ENCODE measurements at regions not wholly inside any gene's neighbourhood (a gene's known extent, or its start where the extent isn't known, plus 50 kb on each side); places are given as distances from the start of the nearest gene placed in this dataset.
"Not testable (repeated sequence)": the region's sequence is repeated elsewhere in the genome, so short reads cannot be mapped to it uniquely, and the experiment has no call there.

DNA sequence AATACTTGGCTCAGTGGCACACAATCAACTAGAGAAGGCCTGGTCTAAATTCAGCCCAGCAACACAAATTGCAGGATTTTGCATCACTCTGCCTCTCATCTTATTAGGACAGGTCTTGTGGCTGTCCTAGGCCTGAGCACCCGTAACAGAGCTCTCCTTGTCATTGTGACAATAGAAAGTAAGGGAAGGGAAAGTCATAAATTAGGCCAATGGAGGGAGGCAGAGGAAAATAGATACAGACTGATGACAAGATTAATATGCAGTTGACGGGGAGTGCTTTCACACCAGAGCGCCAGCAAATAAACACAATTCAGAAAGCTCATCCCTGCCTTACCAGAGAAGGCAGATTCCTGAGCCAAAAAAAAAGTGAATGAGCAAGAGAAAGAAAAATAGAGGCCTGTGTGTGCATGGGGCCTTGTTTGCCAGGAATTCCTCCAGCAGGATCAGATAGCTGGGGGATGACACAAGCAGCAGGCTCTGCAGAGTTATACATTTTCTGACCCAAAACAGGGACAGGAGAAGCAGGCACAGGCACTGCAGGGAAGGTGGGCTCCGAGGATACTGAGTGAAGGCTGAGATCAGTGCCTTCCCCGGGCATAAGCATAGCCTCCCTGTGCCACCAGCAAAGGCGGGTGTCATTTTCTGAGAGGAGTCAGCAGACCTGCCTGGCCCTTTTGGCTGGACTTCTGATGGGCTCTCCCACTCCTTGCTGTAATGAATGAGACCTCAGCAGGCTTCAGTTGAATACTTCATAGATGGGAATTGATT, 110.0 kb upstream of the SPAG17 start:
- H3K4me3 ChIP-seq, result no peak overlapping the region
- DNase-seq, result no peak
- H3K27ac ChIP-seq, result no peak overlapping the region
- TF ChIP-seq, protein P1, sequence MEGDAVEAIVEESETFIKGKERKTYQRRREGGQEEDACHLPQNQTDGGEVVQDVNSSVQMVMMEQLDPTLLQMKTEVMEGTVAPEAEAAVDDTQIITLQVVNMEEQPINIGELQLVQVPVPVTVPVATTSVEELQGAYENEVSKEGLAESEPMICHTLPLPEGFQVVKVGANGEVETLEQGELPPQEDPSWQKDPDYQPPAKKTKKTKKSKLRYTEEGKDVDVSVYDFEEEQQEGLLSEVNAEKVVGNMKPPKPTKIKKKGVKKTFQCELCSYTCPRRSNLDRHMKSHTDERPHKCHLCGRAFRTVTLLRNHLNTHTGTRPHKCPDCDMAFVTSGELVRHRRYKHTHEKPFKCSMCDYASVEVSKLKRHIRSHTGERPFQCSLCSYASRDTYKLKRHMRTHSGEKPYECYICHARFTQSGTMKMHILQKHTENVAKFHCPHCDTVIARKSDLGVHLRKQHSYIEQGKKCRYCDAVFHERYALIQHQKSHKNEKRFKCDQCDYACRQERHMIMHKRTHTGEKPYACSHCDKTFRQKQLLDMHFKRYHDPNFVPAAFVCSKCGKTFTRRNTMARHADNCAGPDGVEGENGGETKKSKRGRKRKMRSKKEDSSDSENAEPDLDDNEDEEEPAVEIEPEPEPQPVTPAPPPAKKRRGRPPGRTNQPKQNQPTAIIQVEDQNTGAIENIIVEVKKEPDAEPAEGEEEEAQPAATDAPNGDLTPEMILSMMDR (IDR thresholded peaks at IDR 0.05), result no peak
- no peak for ATAC-seq
- H3K27me3 ChIP-seq (ENCODE audit: low read depth), result no peaks in the 10 kb centered on the region
- no peaks in the 10 kb centered on the region for H3K9me3 ChIP-seq
- H3K4me1 ChIP-seq, result no peaks in the 10 kb centered on the region
- no peaks in the 10 kb centered on the region for H3K36me3 ChIP-seq
- intact Hi-C loops (cut with DNase I), result no loop called here

DNA sequence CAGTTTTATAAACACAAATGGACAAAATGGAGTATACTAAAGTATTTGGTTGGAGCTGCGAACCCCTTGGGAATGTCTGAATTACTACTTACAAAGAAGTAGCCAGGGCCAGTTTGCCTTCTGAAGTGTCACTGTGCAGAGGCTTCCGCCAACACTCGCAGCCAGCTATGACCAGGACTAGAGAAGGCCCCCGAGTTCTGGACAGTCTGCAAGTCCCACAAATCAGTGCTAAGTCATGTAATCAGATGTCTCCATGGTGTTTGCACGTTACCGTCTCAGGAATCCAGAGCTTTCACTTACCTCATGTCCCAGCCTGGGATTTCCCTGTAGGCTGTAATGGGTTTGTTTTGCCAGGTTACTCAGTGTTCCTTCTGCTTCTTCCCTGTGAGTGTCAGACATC, 106.6 kb upstream of the SPAG17 start:
- ATAC-seq (no peak), DNase-seq (no peak)
- TF ChIP-seq, protein P1 (IDR thresholded peaks at IDR 0.05), result no peak
- Histone ChIP-seq H3K36me3 (no peaks in the 10 kb centered on the region), H3K9me3 (no peaks in the 10 kb centered on the region), H3K27me3 (ENCODE audit: low read depth) (no peaks in the 10 kb centered on the region), H3K4me3 (no peak overlapping the region), H3K27ac (no peak overlapping the region), H3K4me1 (no peaks in the 10 kb centered on the region)
- intact Hi-C loops (cut with DNase I), result no loop called here

DNA sequence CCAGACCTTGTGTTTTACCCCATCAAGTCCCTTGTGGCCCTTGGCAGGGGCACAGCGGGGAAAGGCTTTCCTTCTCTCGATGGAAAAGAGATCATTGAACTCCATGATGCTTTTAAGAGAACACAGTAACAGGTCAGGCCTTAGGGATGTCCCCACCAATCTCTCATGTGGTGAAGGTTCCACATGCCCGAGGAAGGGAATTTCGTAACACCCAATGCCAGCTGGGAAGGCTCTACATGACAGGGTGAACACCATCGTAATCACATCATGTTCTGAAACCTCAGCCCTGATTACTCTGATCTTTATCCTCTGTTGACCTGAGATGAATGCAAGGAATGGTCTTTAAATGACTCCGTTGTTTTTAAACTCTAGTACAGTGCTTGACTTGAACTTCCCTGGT, 105.5 kb upstream of the SPAG17 start:
- TF ChIP-seq, protein P1 (IDR thresholded peaks at IDR 0.05), result no peak
- no peaks in the 10 kb centered on the region for H3K4me1 ChIP-seq
- no peak overlapping the region for H3K27ac ChIP-seq
- intact Hi-C loops (cut with DNase I), result no loop called here
- ATAC-seq, result peak; percentile 47 to 64
- no peak overlapping the region for H3K4me3 ChIP-seq
- H3K27me3 ChIP-seq (ENCODE audit: low read depth), result no peaks in the 10 kb centered on the region
- no peaks in the 10 kb centered on the region for H3K36me3 ChIP-seq
- no peak for DNase-seq
- H3K9me3 ChIP-seq, result no peaks in the 10 kb centered on the region

DNA sequence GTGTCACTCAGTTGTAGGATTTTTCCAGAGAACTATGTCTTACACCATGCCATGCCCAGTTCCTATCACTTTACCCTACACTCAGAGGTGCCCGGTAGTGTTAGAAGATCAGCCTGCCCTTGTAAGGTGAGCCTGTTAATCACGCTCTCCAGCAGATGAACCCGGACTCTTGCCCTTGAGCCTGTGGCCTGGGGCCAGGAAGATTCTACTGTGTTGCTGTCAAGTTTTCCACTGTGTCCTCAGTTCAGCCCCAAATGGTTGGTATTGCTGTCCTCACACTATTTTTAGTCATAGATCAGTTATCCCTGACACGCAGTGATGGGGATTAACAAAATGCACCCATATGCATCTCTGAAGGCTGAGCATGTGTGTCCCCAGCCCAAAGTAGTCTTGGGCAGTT, 105.0 kb upstream of the SPAG17 start:
- H3K27ac ChIP-seq, result no peak overlapping the region
- no peaks in the 10 kb centered on the region for H3K4me1 ChIP-seq
- H3K36me3 ChIP-seq, result no peaks in the 10 kb centered on the region
- no peaks in the 10 kb centered on the region for H3K9me3 ChIP-seq
- ATAC-seq (peak in 1 of 2 donors; percentile 15), DNase-seq (no peak)
- TF ChIP-seq, protein P1 (IDR thresholded peaks at IDR 0.05), result no peak
- no peak overlapping the region for H3K4me3 ChIP-seq
- intact Hi-C loops (cut with DNase I), result no loop called here
- H3K27me3 ChIP-seq (ENCODE audit: low read depth), result no peaks in the 10 kb centered on the region

DNA sequence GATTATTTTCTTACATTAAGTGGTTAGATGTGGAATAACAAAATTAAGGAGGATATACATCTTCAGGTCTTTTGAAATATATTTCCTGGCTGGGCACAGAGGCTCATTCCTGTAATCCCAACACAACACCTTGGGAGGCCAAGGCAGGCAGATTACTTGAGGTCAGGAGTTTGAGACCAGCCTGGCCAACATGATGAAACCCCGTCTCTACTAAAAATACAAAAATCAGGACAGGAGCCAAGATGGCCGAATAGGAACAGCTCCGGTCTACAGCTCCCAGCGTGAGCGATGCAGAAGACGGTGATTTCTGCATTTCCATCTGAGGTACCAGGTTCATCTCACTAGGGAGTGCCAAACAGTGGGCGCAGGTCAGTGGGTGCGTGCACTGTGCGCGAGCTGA, 95.6 kb upstream of the SPAG17 start:
- intact Hi-C loops (cut with DNase I); H3K27me3 ChIP-seq (ENCODE audit: low read depth); ATAC-seq: not testable (repeated sequence)

DNA sequence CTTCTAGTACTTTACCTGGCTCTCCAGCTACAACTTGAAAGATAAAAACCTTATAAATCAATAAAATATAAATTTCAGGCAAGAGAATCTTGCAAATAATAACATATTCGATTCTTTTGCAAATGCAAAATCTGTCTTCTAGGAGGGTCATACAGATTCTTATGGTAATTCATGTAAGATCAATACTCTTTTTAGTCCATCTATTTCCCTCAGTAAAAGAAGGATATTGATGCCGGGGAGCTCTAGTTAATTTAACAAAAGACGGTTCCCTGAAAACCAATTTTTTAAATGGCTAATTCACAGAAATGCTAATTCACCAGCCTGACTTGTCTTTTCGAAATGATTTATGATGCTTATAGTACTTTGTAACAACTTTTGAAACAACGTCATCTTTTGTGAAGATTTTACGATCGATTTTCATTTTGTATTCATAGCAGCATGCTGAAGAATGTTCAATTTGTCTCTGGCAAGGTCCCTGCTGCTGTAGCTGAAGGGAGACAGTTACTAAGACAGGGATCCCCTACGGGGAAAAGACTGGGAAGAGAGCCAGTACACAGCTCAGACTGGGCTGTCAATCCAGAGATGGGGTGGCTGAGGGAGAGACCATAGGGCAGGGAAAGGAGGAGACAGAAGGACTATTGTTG, 90.6 kb upstream of the SPAG17 start:
- Histone ChIP-seq H3K4me3 (no peak overlapping the region), H3K27me3 (ENCODE audit: low read depth) (no peaks in the 10 kb centered on the region), H3K36me3 (no peaks in the 10 kb centered on the region), H3K27ac (no peak overlapping the region), H3K9me3 (no peaks in the 10 kb centered on the region), H3K4me1 (no peaks in the 10 kb centered on the region)
- DNase-seq (no peak), ATAC-seq (no peak)
- intact Hi-C loops (cut with DNase I), result no loop called here
- TF ChIP-seq, protein P1 (IDR thresholded peaks at IDR 0.05), result no peak

More for the DNA sequence above, 95.6 kb upstream of the SPAG17 start:
- not testable (repeated sequence) for H3K4me1 ChIP-seq, H3K9me3 ChIP-seq, H3K36me3 ChIP-seq, H3K27ac ChIP-seq, DNase-seq, H3K4me3 ChIP-seq

Measured in lower lobe of right lung (tissue), 2 donors.